Natural killer cell (primary cell): ENCODE measurements at regions not wholly inside any gene's neighbourhood (a gene's known extent, or its start where the extent isn't known, plus 50 kb on each side); places are given as distances from the start of the nearest gene placed in this dataset.

Source experiments
- ATAC-seq, 3 donors: fragments of 150-1000 bp in 2 of 3; fragments of 200-7000 bp in 1 of 3; cut with Tn5 transposase; 1 replicate in 1 of 3; 2 replicates in 2 of 3; pipeline ENCODE4 v1.10.0; 2021; ENCODE audit warnings: mild to moderate bottlenecking in 2 of 3, moderate library complexity in 2 of 3
- DNase-seq, 2 donors: peaks; one replicate each; pipeline versions ENCODE4 v3.0.0 to v3.0.0-alpha.2; 2013 to 2021; ENCODE audit warnings: mixed read lengths in 1 of 2
- H3K27ac ChIP-seq: one replicate; pipeline ENCODE4 v1.5.1; 2013; ENCODE audit warnings: mild to moderate bottlenecking, low read length
- H3K27me3 ChIP-seq: one replicate; pipeline ENCODE4 v1.6.1; 2013; ENCODE audit warnings: low read length; ENCODE audit not compliant: control insufficient read depth, insufficient read depth
- H3K36me3 ChIP-seq: one replicate; pipeline ENCODE4 v1.6.1; 2013; ENCODE audit warnings: low read length; ENCODE audit not compliant: control insufficient read depth, insufficient read depth
- H3K4me1 ChIP-seq: one replicate; pipeline ENCODE4 v1.6.1; 2013; ENCODE audit warnings: low read length; ENCODE audit not compliant: control insufficient read depth, insufficient read depth
- H3K4me3 ChIP-seq: one replicate; pipeline ENCODE4 v1.5.1; 2013; ENCODE audit warnings: low read length
- H3K9me3 ChIP-seq: one replicate; pipeline ENCODE4 v1.6.1; 2013; ENCODE audit warnings: low read length; ENCODE audit not compliant: control insufficient read depth, insufficient read depth
- H3K27ac Mint-ChIP-seq, 2 donors: one replicate each; pipeline ENCODE4 v1.8.0; 2022; ENCODE audit warnings: mild to moderate bottlenecking in 2 of 2, mixed read lengths in 2 of 2, moderate library complexity in 1 of 2
- H3K27me3 Mint-ChIP-seq, 2 donors: one replicate each; pipeline ENCODE4 v1.8.0; 2022; ENCODE audit warnings: low read depth in 2 of 2, mixed read lengths in 2 of 2
- H3K36me3 Mint-ChIP-seq: one replicate; pipeline ENCODE4 v1.8.0; 2022; ENCODE audit warnings: mixed read lengths
- H3K4me1 Mint-ChIP-seq, 2 donors: one replicate each; pipeline ENCODE4 v1.8.0; 2022; ENCODE audit warnings: mixed read lengths in 2 of 2
- H3K4me3 Mint-ChIP-seq: one replicate; pipeline ENCODE4 v1.8.0; 2022; ENCODE audit warnings: mild to moderate bottlenecking, moderate library complexity, mixed read lengths
- H3K9me3 Mint-ChIP-seq, 2 donors: one replicate each; pipeline ENCODE4 v1.8.0; 2022; ENCODE audit warnings: mixed read lengths in 2 of 2
- WGBS: methylation state at CpG from one replicate; pipeline ENCODE4 v1.1.7; 2013; ENCODE audit warnings: missing lambda C conversion rate; ENCODE audit not compliant: insufficient coverage; 5-methylcytosine and 5-hydroxymethylcytosine counted together
- intact Hi-C: fragments of 100-400 bp; cut with micrococcal nuclease; formaldehyde crosslinking; loops from one replicate; pipeline ENCODE4 v1.14.2; 2022
- TF ChIP-seq, protein P1 (sequence below): fragments of 200-600 bp; IDR thresholded peaks from one replicate; pipeline ENCODE4 v1.8.0; 2022; ENCODE audit warnings: antibody characterized with exemption

DNA sequence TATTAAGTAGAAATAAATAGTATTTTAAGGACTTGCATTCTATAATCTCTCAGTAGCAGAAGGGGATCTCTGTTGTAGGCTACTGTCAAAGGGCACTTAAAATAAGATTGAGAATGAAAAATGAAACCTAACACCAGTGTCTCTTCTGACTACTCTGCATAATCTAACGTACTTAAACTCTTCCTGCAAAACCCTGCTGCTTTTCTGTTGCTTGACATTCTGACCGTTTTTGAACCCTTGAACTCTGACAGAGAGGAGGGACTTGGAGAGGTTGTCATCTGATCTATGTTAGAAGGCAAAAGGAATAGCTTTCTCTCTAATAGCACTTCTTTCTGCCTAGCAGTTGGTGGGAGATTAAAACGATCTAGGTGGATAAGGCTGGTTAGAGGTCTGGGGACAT lies 204.6 kb downstream of the ZIC1 start:
- Mint-ChIP-seq H3K9me3 (peaks cover 3 to 8% of the 10 kb centered on the region in 2 donors), H3K4me1 (no peaks in the 10 kb centered on the region), H3K27me3 (no peaks in the 10 kb centered on the region), H3K27ac (no peak overlapping the region), H3K4me3 (no peak overlapping the region), H3K36me3 (no peaks in the 10 kb centered on the region)
- Histone ChIP-seq H3K27ac (no peak overlapping the region), H3K4me3 (no peak overlapping the region), H3K27me3 (no peaks in the 10 kb centered on the region), H3K36me3 (no peaks in the 10 kb centered on the region), H3K4me1 (no peaks in the 10 kb centered on the region), H3K9me3 (no peaks in the 10 kb centered on the region)
- ATAC-seq (no peak), DNase-seq (no peak)
- TF ChIP-seq, protein P1, sequence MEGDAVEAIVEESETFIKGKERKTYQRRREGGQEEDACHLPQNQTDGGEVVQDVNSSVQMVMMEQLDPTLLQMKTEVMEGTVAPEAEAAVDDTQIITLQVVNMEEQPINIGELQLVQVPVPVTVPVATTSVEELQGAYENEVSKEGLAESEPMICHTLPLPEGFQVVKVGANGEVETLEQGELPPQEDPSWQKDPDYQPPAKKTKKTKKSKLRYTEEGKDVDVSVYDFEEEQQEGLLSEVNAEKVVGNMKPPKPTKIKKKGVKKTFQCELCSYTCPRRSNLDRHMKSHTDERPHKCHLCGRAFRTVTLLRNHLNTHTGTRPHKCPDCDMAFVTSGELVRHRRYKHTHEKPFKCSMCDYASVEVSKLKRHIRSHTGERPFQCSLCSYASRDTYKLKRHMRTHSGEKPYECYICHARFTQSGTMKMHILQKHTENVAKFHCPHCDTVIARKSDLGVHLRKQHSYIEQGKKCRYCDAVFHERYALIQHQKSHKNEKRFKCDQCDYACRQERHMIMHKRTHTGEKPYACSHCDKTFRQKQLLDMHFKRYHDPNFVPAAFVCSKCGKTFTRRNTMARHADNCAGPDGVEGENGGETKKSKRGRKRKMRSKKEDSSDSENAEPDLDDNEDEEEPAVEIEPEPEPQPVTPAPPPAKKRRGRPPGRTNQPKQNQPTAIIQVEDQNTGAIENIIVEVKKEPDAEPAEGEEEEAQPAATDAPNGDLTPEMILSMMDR = no peak
- intact Hi-C loops = no loop called here
- 67% methylated on average over 3 of the region's 3 CpGs for WGBS

DNA sequence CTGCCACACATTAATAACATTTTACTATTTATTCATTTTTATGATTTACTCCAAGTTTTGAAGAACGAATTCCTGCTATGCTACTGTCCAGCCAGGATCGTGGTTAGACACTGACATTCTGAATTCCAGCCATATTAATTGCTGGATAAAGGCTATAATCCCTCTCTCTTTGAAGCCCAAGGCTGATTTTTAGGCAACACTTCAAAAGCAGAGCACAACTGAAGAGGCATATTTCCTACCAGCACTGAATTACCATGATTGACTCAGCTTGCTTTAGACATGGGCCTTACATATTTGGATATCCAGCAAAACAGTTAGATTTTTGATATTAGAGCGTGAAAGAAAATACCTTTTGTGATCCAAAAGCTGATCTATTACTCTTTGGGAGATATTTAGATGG lies 205.0 kb downstream of the ZIC1 start:
- H3K27ac Mint-ChIP-seq = no peak overlapping the region
- intact Hi-C loops = no loop called here
- no peaks in the 10 kb centered on the region for H3K36me3 Mint-ChIP-seq
- H3K36me3 ChIP-seq = no peaks in the 10 kb centered on the region
- WGBS = 71% methylated on average over 3 of the region's 3 CpGs
- no peak for ATAC-seq
- H3K4me1 ChIP-seq = no peaks in the 10 kb centered on the region
- H3K4me1 Mint-ChIP-seq = no peaks in the 10 kb centered on the region
- no peak overlapping the region for H3K4me3 Mint-ChIP-seq
- H3K27ac ChIP-seq = no peak overlapping the region
- no peaks in the 10 kb centered on the region for H3K27me3 Mint-ChIP-seq
- H3K9me3 Mint-ChIP-seq = peaks cover 3 to 8% of the 10 kb centered on the region in 2 donors
- no peak for DNase-seq
- H3K4me3 ChIP-seq = no peak overlapping the region
- no peaks in the 10 kb centered on the region for H3K27me3 ChIP-seq
- no peaks in the 10 kb centered on the region for H3K9me3 ChIP-seq
- TF ChIP-seq, protein P1 = no peak

DNA sequence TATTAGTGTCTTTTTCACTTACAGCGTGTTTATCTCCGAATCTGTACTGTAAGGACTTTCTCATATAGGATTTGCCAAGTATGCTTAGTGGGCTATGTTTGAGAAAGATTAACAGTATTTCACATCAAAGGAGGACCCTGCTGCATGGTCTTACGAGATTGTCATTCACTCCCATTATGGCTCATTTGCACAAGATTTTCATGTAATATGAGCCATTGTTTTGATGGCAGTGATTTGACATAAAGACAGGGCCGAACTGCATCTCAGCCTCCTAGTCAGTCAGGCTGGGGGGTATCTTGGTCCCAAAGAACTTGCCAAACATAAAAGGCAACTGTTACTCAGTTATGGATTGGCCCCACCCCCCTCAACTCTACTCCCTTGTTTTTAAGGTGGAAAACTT lies 205.9 kb downstream of the ZIC1 start:
- ATAC-seq (no peak), DNase-seq (no peak)
- 84% methylated on average over 4 of the region's 4 CpGs for whole genome bisulfite sequencing
- no peaks in the 10 kb centered on the region for H3K27me3 ChIP-seq
- H3K4me3 ChIP-seq = no peak overlapping the region
- Mint-ChIP-seq H3K9me3 (peaks cover 3 to 8% of the 10 kb centered on the region in 2 donors), H3K36me3 (no peaks in the 10 kb centered on the region), H3K27ac (no peak overlapping the region), H3K27me3 (no peaks in the 10 kb centered on the region), H3K4me1 (no peaks in the 10 kb centered on the region), H3K4me3 (no peak overlapping the region)
- H3K4me1 ChIP-seq = no peaks in the 10 kb centered on the region
- H3K27ac ChIP-seq = no peak overlapping the region
- TF ChIP-seq, protein P1 = no peak
- intact Hi-C loops = no loop called here
- H3K36me3 ChIP-seq = no peaks in the 10 kb centered on the region
- no peaks in the 10 kb centered on the region for H3K9me3 ChIP-seq

DNA sequence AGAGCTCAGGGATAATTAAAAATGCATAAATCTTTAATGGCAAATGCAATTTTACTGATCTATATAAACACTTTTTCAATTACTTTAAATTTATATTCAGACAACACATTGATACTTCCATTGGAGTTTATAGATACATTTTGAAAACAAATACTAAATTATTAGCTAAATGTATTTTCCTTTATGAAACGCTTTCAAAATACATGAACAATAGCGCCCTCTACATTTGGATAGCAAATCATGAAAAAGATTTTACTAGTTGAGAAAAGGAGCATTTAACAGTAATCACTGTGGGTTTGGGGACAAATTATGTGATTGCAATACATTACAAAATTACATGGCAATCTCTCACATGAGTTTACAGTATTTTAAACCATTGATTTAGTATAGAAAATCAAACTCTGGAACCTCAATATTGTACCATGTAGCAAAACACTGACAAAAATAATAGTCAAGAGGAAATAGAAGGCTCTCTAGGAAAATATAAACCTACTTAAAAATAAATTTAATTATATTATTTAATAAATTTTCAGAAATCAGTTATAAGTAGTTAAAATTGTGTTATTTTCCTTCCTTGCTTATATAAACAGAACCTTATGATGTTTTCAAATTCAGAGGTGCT lies 207.9 kb downstream of the ZIC1 start:
- TF ChIP-seq, protein P1 = no peak
- Histone ChIP-seq H3K27me3 (no peaks in the 10 kb centered on the region), H3K4me1 (no peaks in the 10 kb centered on the region), H3K27ac (no peak overlapping the region), H3K9me3 (no peaks in the 10 kb centered on the region), H3K36me3 (no peaks in the 10 kb centered on the region), H3K4me3 (no peak overlapping the region)
- no peaks in the 10 kb centered on the region for H3K27me3 Mint-ChIP-seq
- no peak overlapping the region for H3K27ac Mint-ChIP-seq
- ATAC-seq (no peak), DNase-seq (no peak)
- H3K4me1 Mint-ChIP-seq = no peaks in the 10 kb centered on the region
- no peak overlapping the region for H3K4me3 Mint-ChIP-seq
- H3K36me3 Mint-ChIP-seq = no peaks in the 10 kb centered on the region
- no CpG with 5 or more reads among the region's 2 CpGs for WGBS
- intact Hi-C loops = no loop called here
- peaks cover 2 to 3% of the 10 kb centered on the region in 2 donors for H3K9me3 Mint-ChIP-seq
